T-helper 22 cell (primary cell): ENCODE measurements at regions not wholly inside any gene's neighbourhood (a gene's known extent, or its start where the extent isn't known, plus 50 kb on each side); places are given as distances from the start of the nearest gene placed in this dataset.

Experiments
- DNase-seq: peaks from one replicate; pipeline ENCODE4 v3.0.0-alpha.2; 2020; ENCODE audit warnings: low read depth

DNA sequence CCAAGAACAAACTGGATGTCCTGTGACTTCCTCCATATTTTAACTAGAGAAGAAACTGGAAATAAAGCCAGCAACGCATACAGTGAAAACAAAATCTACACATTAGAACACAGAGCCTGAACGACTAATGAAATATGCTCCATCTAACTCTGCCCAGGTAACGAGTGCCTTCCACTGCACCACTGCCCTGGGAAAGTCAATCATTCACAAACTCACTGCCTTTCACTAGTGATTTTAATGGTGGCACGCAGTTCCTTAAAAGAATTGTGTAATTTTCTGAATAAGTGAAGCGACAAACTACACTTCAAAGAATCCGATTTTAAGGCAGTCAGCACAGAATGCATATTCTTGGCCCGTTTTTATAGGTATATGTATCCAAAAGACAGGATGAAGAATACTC, 416.0 kb downstream of the SHQ1 start:
- no peak for DNase-seq

DNA sequence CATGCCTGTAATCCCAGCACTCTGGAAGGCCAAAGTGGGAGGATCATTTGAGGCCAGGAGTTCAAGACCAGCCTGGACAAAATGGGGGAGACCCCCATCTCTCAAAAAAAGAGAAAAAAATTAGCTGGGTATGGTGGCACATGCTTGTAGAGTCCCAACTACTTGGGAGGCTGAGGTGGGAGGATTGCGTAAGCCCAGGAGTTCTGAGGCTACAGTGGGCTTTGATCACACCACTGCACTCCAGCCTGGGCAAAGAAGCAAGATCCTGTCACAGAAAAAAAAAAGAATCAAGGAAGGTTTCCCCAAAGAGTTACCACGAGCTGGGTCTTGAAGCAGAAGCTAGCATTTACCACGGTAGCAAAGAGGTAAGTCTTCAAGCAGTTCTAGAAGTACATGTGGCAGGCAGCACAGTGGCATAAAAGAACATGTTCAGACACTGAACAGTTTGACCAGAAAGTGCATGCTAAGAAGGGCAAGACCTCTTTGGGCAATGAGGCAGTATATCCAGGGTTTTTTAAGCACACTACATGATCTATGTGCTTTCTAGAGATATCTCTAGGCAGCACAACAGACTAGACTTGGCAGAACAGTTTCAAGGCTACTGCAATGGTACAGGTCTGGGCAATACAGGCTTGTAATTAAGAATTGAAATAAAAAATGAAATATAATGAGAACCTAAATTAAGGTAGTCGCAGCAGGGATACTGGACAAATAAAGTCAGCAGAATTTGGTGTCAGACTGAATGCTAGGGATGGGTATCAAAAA, 418.5 kb downstream of the SHQ1 start:
- no peak for DNase-seq

DNA sequence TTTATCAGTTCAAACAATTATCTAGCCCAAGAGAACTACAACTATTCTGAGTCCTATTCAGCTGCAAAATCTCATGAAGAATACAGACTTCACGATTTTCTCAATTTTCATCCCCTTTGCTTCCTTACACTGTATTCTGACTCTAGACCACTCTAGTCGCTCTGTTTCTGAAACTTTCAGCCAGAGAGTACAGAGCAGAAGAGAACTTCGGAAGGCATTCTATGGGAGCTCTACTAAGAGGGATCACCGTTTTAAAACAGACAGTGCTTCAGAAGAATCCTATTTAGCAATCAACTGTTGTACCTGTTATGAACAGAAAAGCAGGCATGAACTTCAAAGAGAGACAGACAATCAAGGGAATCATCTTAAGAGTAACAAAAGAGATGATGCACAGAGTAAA, 419.4 kb downstream of the SHQ1 start:
- DNase-seq, result no peak

DNA sequence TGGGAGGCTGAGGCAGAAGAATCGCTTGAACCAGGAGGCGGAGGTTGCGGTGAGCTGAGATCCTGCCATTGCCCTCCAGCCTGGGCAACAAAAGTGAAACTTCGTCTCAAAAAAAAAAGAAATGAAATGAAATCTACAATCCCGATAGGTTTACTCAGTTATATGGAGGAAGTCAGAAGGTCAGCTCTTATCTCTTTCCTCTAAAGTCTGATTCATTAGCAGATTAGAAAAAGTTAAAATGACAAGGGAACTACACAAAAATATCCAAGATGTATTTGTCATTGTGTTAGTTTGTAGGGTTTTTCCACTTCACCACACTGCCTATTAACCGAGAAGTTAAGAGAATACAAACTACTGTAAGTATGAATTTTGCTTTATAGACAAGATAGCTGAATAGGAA, 420.6 kb downstream of the SHQ1 start:
- no peak for DNase-seq

DNA sequence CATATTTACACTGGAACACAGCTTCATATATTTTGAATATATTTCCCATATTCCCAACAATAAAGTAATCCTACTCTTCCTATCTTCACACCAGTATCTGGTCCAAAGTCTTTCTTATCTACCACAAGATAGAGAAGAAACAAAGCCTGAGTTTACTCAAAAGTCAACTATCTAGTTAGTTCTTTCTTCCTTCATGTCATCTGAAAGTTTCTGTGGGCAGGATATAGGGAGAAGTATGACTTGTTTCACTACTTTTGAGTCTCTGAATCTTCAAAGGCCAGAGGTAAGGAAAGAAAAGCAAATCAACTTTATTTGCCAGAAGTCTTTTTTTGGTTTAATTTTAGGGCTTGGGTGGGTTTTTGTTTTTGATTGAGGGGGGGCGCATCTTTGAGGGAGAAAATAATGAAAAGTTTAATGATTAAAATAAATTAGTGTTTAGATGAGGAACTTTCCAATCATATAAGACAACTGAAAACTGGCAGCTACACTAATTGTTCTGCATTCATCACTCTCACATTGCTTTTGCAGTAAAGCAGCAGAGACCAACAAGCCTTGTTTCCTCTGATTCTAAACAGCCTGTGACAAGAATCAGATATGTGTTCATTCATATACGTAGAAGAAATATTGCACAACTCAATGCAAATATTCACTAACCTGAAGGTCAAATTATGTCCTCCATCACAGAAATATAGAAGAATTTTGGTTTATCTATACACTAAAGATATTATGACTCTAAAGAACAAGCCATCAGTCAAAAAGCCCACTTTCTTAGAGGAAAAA, 421.4 kb downstream of the SHQ1 start:
- no peak for DNase-seq

DNA sequence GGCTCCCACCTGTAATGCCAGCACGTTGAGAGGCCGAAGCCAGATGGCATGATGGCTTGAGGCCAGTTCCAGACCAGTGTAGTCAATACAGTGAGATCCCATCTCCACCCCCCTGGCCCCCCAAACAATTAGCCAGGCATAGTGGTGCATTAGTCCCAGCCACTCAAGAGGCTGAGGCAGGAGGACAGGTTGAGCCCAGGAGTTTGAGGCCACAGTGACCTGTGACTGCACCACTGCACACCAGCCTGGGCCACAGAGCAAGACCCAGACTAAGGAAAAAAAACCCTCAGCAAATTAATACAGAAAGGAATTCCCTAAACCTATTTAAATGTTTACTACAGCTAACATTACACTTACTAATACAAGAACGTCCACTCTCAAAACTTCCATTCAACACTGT, 424.6 kb downstream of the SHQ1 start:
- no peak for DNase-seq

GRCh38 chr3:72421786-72422185, 426.5 kb downstream of the SHQ1 start:
- no peak for DNase-seq

- DNase-seq, result no peak
Measured at GRCh38 chr3:72421126-72421525, 427.1 kb downstream of the SHQ1 start.

DNA sequence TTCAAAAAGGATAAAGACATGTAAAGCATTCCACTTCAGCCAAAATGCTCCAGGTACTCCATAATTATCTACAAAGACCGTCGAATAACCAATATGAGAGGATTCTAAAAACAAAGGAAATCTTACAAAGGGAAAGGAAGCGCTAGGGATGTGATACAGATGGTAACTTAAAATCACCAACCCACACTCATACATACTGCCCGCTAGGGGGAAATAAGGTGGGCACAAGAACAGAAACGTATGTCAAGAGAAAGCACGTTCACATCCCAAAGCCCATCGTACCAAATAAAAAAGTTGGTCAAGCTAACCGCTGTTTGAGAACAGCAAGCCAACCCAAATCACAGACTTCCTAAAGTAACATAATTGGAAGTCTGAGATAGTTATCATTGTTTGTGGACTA, 429.4 kb downstream of the SHQ1 start:
- DNase-seq, result no peak

DNA sequence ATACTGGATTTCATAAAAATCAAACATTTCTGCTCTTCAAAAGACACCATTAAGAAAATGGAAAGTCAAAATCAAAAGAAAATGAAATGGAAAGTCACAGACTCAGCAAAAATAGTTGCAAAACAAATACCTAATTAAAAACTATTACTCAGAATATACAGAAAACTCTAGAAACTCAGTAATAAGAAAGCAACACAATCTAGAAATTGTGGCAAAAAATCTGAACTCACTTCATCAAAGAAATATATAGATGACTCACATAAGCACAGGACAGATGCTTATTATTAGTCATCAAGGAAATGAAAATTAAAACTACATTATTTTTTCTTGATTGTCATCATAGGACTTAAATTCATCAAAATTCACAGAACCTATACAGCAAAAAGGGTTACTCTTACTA, 430.0 kb downstream of the SHQ1 start:
- DNase-seq, result no peak

DNA sequence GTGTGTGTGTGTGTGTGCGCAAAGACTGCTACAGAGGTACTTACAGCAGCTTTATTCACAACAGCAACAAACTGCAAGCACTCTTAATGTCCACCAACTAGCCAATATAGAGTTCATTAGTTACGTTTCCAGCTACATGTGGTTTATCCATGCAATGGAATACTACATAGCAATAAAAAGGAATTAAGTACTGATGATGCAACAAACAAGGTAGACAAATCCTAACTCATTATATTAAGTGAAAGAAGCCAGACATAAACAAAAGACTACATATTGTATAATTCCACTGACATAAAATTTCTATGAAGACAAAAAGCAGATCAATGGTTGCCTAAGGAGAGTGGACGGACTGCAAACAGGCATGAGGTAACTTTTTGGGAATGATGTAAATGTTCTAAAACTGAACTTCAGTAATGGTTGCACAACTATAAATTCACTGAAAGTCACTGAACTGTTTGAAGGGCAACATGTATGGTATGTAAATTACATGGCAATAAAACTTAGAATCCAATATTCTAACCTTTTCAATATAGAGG, 433.7 kb downstream of the SHQ1 start:
- no peak for DNase-seq

DNA sequence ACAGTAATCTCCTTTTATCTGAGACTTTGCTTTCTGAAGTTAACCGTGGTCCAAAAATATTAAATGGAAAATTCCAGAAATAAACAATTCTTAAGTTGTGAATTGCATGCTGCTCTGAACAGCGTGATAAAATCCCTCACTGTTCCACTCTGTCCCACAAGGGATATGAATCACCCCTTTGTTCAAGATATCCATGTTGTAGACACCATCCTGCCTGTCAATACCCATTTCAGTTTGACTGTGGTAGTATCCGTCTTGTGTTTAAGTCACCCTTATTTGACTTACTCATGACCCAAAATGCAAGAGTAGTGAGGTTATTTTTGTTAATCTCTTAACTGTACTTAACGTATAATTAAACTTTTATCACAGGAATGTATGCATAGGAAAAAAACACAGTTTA, 435.0 kb downstream of the SHQ1 start:
- DNase-seq, result no peak

- no peak for DNase-seq
Measured at GRCh38 chr3:72412340-72412956, 435.8 kb downstream of the SHQ1 start.

GRCh38 chr3:72411843-72412242, 436.4 kb downstream of the SHQ1 start:
- no peak for DNase-seq

DNA sequence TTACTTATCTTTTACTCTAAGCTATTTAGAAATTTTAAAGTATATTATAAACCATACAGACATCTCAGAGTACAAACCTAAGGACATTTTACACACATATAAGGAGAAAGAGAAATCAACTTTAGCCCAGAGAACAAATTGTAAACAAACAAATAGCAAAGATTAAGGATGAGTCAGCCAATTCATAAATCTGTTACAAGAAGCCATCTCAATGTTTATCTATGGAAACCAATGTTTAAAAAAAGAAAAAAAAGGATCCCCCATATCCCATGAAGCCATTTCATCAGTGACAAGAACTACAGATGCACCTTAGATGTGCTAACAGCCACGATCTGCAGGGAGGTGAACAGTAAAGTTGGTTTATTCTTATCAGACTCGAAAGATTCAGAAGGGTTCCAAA, 437.1 kb downstream of the SHQ1 start:
- no peak for DNase-seq

DNA sequence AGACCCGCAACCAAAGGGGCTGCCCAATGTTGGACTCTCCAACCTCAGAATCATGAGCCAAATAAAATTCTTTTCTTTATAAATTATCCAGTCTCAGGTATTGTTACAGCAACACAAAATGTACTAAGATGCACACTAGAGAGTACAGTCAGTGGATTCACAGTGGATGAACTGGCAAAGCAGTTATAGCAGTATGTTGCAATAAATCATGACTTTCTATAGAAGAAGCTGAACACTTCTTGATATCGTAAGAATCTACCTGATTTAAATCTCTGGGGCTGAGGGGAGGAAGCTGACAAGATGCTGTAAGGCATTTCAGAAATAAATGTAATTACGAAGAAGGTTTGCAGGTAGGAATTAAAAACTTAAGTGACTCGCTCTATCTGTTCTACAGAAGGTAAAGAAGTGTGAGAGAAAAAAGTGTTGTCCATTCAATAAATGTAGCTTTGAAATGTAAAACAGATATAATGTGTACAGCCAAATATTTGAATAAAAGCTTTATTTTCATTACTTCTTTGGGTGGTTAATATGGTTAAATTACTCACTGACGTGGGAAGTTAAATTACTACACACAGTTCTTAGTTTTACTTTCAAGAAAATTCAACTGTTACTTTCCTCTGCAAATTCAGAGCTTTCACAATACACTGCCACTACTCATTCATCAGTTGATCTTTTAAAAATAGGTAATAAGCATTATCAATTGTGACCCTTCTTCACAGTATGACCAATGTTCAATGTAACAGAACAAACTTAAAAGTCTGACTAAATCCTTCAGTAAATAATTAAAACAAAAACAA, 439.1 kb downstream of the SHQ1 start:
- no peak for DNase-seq

DNA sequence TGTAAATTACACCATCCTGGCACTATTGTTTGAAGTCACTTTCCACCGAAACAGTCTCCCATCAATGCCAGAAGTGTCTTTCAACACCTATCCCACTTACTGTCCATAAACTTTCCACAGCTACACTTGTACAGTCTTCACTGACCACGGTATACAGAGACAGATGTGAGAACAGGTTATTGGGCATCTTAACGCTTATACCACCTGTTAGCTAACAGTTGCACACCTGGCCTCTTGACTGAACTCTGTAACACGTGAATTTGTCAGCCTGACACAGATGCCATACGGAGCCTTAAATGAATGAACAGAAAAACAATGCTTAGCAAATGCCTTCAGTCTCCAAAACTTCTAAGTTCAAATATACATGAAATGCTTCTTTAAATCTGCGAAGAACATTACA, 440.5 kb downstream of the SHQ1 start:
- DNase-seq, result no peak

- DNase-seq, result no peak
Measured at GRCh38 chr3:72405943-72406566, 442.2 kb downstream of the SHQ1 start.

GRCh38 chr3:72401005-72401545, 447.2 kb downstream of the SHQ1 start:
- no peak for DNase-seq

DNA sequence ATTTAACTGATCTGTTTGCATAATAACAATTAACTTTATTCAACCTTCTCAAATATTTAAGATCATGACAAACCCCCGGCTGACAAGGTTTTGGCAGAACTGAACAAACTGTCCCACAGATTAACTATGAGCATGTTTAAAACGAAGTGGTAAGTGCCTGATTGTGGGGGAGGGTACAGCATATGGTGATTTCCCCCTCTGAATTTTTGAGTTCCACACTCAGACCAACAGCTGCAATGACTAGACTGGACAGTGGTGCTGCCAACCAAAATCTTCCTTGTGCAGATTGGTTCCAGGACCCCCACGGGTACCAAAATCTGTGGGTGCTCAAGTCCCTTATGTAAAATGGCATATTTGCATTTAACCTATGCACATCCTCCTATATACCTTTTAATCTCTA, 449.5 kb downstream of the SHQ1 start:
- DNase-seq, result no peak

GRCh38 chr3:72397586-72397985, 450.7 kb downstream of the SHQ1 start:
- no peak for DNase-seq
